PC-9 (cell line): ENCODE measurements at regions not wholly inside any gene's neighbourhood (a gene's known extent, or its start where the extent isn't known, plus 50 kb on each side); places are given as distances from the start of the nearest gene placed in this dataset.

Experiments used
- EZH2 ChIP-seq: fragments of 200-600 bp; sonication (generic); IDR thresholded peaks from 2 replicates; pipeline ENCODE4 v1.8.0; 2017; ENCODE audit warnings: antibody characterized with exemption, low read depth
- TF ChIP-seq, protein P1 (sequence below): fragments of 200-600 bp; sonication (generic); conservative IDR thresholded peaks from 2 replicates; pipeline ENCODE4 v1.6.1; 2017; ENCODE audit warnings: mixed run types, antibody characterized with exemption, mild to moderate bottlenecking, moderate library complexity

DNA sequence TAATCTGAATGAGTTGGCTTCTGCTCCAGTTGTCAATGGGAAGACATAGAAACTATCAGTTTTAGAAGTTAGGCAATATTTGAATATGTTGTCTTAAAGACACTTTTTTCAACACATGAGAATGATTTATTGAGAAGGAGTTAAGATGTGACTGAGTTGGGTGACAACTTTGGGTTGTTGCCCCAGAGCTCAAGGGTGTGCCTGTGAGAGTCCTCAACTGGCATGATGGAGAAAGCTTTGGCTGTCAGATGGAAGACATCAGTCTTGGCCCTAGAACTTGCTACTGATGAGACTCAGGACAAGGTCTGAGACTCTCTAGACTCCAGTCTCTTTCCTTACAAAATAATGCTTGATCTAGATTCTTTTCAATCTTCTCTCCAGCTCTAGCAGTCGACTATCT, 69.0 kb upstream of the CTAGE1 start:
- TF ChIP-seq, protein P1, sequence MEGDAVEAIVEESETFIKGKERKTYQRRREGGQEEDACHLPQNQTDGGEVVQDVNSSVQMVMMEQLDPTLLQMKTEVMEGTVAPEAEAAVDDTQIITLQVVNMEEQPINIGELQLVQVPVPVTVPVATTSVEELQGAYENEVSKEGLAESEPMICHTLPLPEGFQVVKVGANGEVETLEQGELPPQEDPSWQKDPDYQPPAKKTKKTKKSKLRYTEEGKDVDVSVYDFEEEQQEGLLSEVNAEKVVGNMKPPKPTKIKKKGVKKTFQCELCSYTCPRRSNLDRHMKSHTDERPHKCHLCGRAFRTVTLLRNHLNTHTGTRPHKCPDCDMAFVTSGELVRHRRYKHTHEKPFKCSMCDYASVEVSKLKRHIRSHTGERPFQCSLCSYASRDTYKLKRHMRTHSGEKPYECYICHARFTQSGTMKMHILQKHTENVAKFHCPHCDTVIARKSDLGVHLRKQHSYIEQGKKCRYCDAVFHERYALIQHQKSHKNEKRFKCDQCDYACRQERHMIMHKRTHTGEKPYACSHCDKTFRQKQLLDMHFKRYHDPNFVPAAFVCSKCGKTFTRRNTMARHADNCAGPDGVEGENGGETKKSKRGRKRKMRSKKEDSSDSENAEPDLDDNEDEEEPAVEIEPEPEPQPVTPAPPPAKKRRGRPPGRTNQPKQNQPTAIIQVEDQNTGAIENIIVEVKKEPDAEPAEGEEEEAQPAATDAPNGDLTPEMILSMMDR, result no peak
- no peak for TF ChIP-seq EZH2
